KBM-7 (cell line): ENCODE measurements at regions not wholly inside any gene's neighbourhood (a gene's known extent, or its start where the extent isn't known, plus 50 kb on each side); places are given as distances from the start of the nearest gene placed in this dataset.
A peak's percentile ranks its signal among the peaks of the same experiment; 100 is the strongest.
"Not testable (repeated sequence)": the region's sequence is repeated elsewhere in the genome, so short reads cannot be mapped to it uniquely, and the experiment has no call there.

ENCODE experiments used
- DNase-seq: peaks from one replicate; pipeline ENCODE4 v3.0.0-alpha.2; 2015
- in situ Hi-C: fragments of 300-500 bp; cut with MboI; formaldehyde crosslinking; loops from 2 replicates; pipeline ENCODE4 v1.14.3; 2020; ENCODE audit warnings: low sequenced_read_pairs, low pct_unique_long_range_greater_than_20kb, mixed read lengths

- in situ Hi-C loops, DNase-seq: not testable (repeated sequence)
These were observed 64.8 kb downstream of the B4GALT7 start for GRCh38 chr5:177664737-177665136.

- in situ Hi-C loops, DNase-seq: not testable (repeated sequence)
These were observed 65.2 kb downstream of the B4GALT7 start for GRCh38 chr5:177665172-177665571.

- in situ Hi-C loops = not testable (repeated sequence)
These were observed 66.0 kb downstream of the B4GALT7 start for GRCh38 chr5:177665960-177666359.

GRCh38 chr5:177671035-177671754, 71.3 kb downstream of the B4GALT7 start:
- DNase-seq, in situ Hi-C loops: not testable (repeated sequence)

More at GRCh38 chr5:177665960-177666359, 66.0 kb downstream of the B4GALT7 start:
- DNase-seq = not testable (repeated sequence)

GRCh38 chr5:177671755-177672690, 72.1 kb downstream of the B4GALT7 start:
- DNase-seq = peak; percentile 44
- in situ Hi-C loops = not testable (repeated sequence)
